ENCODE measurements at regions not wholly inside any gene's neighbourhood (a gene's known extent, or its start where the extent isn't known, plus 50 kb on each side); places are given as distances from the start of the nearest gene placed in this dataset.

GRCh38 chr13:87736849-87737385 is 65.7 kb downstream of the SLITRK5 start:
- H3K4me1 ChIP-seq (ENCODE audit: insufficient read depth, insufficient read length), result no peaks in the 10 kb centered on the region
- H3K9me3 ChIP-seq (ENCODE audit: insufficient read depth, low read length), result no peaks in the 10 kb centered on the region
- H3K4me3 ChIP-seq (ENCODE audit: insufficient read length, low read depth), result no peak overlapping the region
- TF ChIP-seq SUZ12 (IDR thresholded peaks at IDR 0.05; ENCODE audit: extremely low read depth, insufficient read depth, insufficient read length) (no peak), YY1 (IDR thresholded peaks at IDR 0.05; ENCODE audit: insufficient read depth, insufficient read length) (no peak), ZNF274 (IDR thresholded peaks at IDR 0.05; ENCODE audit: low read depth, low read length) (no peak)
- no peaks in the 10 kb centered on the region for H3K27me3 ChIP-seq (ENCODE audit: insufficient read depth, insufficient read length)
- no peak for DNase-seq (ENCODE audit: low read depth, low spot score)
- H3K36me3 ChIP-seq (ENCODE audit: insufficient read depth, insufficient read length, low read length), result no peaks in the 10 kb centered on the region
- H3K9ac ChIP-seq (ENCODE audit: insufficient read length, low read depth), result no peak overlapping the region

- Histone ChIP-seq H3K4me3 (ENCODE audit: insufficient read length, low read depth) (no peak overlapping the region), H3K4me1 (ENCODE audit: insufficient read depth, insufficient read length) (no peaks in the 10 kb centered on the region), H3K36me3 (ENCODE audit: insufficient read depth, insufficient read length, low read length) (no peaks in the 10 kb centered on the region), H3K27me3 (ENCODE audit: insufficient read depth, insufficient read length) (no peaks in the 10 kb centered on the region), H3K9me3 (ENCODE audit: insufficient read depth, low read length) (no peaks in the 10 kb centered on the region), H3K9ac (ENCODE audit: insufficient read length, low read depth) (no peak overlapping the region)
- TF ChIP-seq ZNF274 (IDR thresholded peaks at IDR 0.05; ENCODE audit: low read depth, low read length), result no peak
- TF ChIP-seq SUZ12 (IDR thresholded peaks at IDR 0.05; ENCODE audit: extremely low read depth, insufficient read depth, insufficient read length), result no peak
- TF ChIP-seq YY1 (IDR thresholded peaks at IDR 0.05; ENCODE audit: insufficient read depth, insufficient read length), result no peak
- DNase-seq (ENCODE audit: low read depth, low spot score), result no peak
Observed at GRCh38 chr13:87754097-87754496, 82.9 kb downstream of the SLITRK5 start.

- no peak for TF ChIP-seq ZNF274 (IDR thresholded peaks at IDR 0.05; ENCODE audit: low read depth, low read length)
- TF ChIP-seq YY1 (IDR thresholded peaks at IDR 0.05; ENCODE audit: insufficient read depth, insufficient read length), result no peak
- TF ChIP-seq SUZ12 (IDR thresholded peaks at IDR 0.05; ENCODE audit: extremely low read depth, insufficient read depth, insufficient read length), result no peak
- Histone ChIP-seq H3K27me3 (ENCODE audit: insufficient read depth, insufficient read length) (no peaks in the 10 kb centered on the region), H3K9ac (ENCODE audit: insufficient read length, low read depth) (no peak overlapping the region), H3K4me3 (ENCODE audit: insufficient read length, low read depth) (no peak overlapping the region), H3K4me1 (ENCODE audit: insufficient read depth, insufficient read length) (no peaks in the 10 kb centered on the region), H3K36me3 (ENCODE audit: insufficient read depth, insufficient read length, low read length) (no peaks in the 10 kb centered on the region), H3K9me3 (ENCODE audit: insufficient read depth, low read length) (no peaks in the 10 kb centered on the region)
- peak; percentile 11 for DNase-seq (ENCODE audit: low read depth, low spot score)
Observed at GRCh38 chr13:87769445-87769844, 98.3 kb downstream of the SLITRK5 start.

- H3K4me3 ChIP-seq (ENCODE audit: insufficient read length, low read depth), result no peak overlapping the region
- H3K36me3 ChIP-seq (ENCODE audit: insufficient read depth, insufficient read length, low read length), result no peaks in the 10 kb centered on the region
- H3K9me3 ChIP-seq (ENCODE audit: insufficient read depth, low read length), result no peaks in the 10 kb centered on the region
- H3K27me3 ChIP-seq (ENCODE audit: insufficient read depth, insufficient read length), result no peaks in the 10 kb centered on the region
- DNase-seq (ENCODE audit: low read depth, low spot score), result no peak
- no peak overlapping the region for H3K9ac ChIP-seq (ENCODE audit: insufficient read length, low read depth)
- H3K4me1 ChIP-seq (ENCODE audit: insufficient read depth, insufficient read length), result no peaks in the 10 kb centered on the region
- no peak for TF ChIP-seq ZNF274 (IDR thresholded peaks at IDR 0.05; ENCODE audit: low read depth, low read length)
- TF ChIP-seq YY1 (IDR thresholded peaks at IDR 0.05; ENCODE audit: insufficient read depth, insufficient read length), result no peak
- no peak for TF ChIP-seq SUZ12 (IDR thresholded peaks at IDR 0.05; ENCODE audit: extremely low read depth, insufficient read depth, insufficient read length)
Observed at GRCh38 chr13:87777387-87777786, 106.2 kb downstream of the SLITRK5 start.

- TF ChIP-seq ZNF274 (IDR thresholded peaks at IDR 0.05; ENCODE audit: low read depth, low read length), result no peak
- no peak for TF ChIP-seq YY1 (IDR thresholded peaks at IDR 0.05; ENCODE audit: insufficient read depth, insufficient read length)
- no peak for TF ChIP-seq SUZ12 (IDR thresholded peaks at IDR 0.05; ENCODE audit: extremely low read depth, insufficient read depth, insufficient read length)
- H3K4me1 ChIP-seq (ENCODE audit: insufficient read depth, insufficient read length), result no peaks in the 10 kb centered on the region
- H3K9me3 ChIP-seq (ENCODE audit: insufficient read depth, low read length), result no peaks in the 10 kb centered on the region
Observed at GRCh38 chr13:87778128-87778527, 107.0 kb downstream of the SLITRK5 start.

GRCh38 chr13:87779426-87779825 is 108.3 kb downstream of the SLITRK5 start:
- DNase-seq (ENCODE audit: low read depth, low spot score), result no peak
- H3K4me1 ChIP-seq (ENCODE audit: insufficient read depth, insufficient read length), result no peaks in the 10 kb centered on the region
- TF ChIP-seq SUZ12 (IDR thresholded peaks at IDR 0.05; ENCODE audit: extremely low read depth, insufficient read depth, insufficient read length) (no peak), ZNF274 (IDR thresholded peaks at IDR 0.05; ENCODE audit: low read depth, low read length) (no peak), YY1 (IDR thresholded peaks at IDR 0.05; ENCODE audit: insufficient read depth, insufficient read length) (no peak)
- no peaks in the 10 kb centered on the region for H3K36me3 ChIP-seq (ENCODE audit: insufficient read depth, insufficient read length, low read length)
- no peak overlapping the region for H3K9ac ChIP-seq (ENCODE audit: insufficient read length, low read depth)
- H3K9me3 ChIP-seq (ENCODE audit: insufficient read depth, low read length), result no peaks in the 10 kb centered on the region
- H3K27me3 ChIP-seq (ENCODE audit: insufficient read depth, insufficient read length), result no peaks in the 10 kb centered on the region
- no peak overlapping the region for H3K4me3 ChIP-seq (ENCODE audit: insufficient read length, low read depth)

More at GRCh38 chr13:87778128-87778527, 107.0 kb downstream of the SLITRK5 start:
- H3K27me3 ChIP-seq (ENCODE audit: insufficient read depth, insufficient read length), result no peaks in the 10 kb centered on the region
- no peak overlapping the region for H3K4me3 ChIP-seq (ENCODE audit: insufficient read length, low read depth)
- no peaks in the 10 kb centered on the region for H3K36me3 ChIP-seq (ENCODE audit: insufficient read depth, insufficient read length, low read length)
- no peak for DNase-seq (ENCODE audit: low read depth, low spot score)
- no peak overlapping the region for H3K9ac ChIP-seq (ENCODE audit: insufficient read length, low read depth)

- DNase-seq (ENCODE audit: low read depth, low spot score), result no peak
- Histone ChIP-seq H3K4me3 (ENCODE audit: insufficient read length, low read depth) (no peak overlapping the region), H3K27me3 (ENCODE audit: insufficient read depth, insufficient read length) (no peaks in the 10 kb centered on the region), H3K9ac (ENCODE audit: insufficient read length, low read depth) (no peak overlapping the region), H3K36me3 (ENCODE audit: insufficient read depth, insufficient read length, low read length) (no peaks in the 10 kb centered on the region), H3K4me1 (ENCODE audit: insufficient read depth, insufficient read length) (no peaks in the 10 kb centered on the region), H3K9me3 (ENCODE audit: insufficient read depth, low read length) (no peaks in the 10 kb centered on the region)
- TF ChIP-seq SUZ12 (IDR thresholded peaks at IDR 0.05; ENCODE audit: extremely low read depth, insufficient read depth, insufficient read length) (no peak), ZNF274 (IDR thresholded peaks at IDR 0.05; ENCODE audit: low read depth, low read length) (no peak), YY1 (IDR thresholded peaks at IDR 0.05; ENCODE audit: insufficient read depth, insufficient read length) (no peak)
Observed at GRCh38 chr13:87783366-87783765, 112.2 kb downstream of the SLITRK5 start.
